Natural killer cell (primary cell): ENCODE measurements at regions not wholly inside any gene's neighbourhood (a gene's known extent, or its start where the extent isn't known, plus 50 kb on each side); places are given as distances from the start of the nearest gene placed in this dataset.
"Not testable (repeated sequence)": the region's sequence is repeated elsewhere in the genome, so short reads cannot be mapped to it uniquely, and the experiment has no call there.

ENCODE experiments used
- ATAC-seq, 3 donors: fragments of 150-1000 bp in 2 of 3; fragments of 200-7000 bp in 1 of 3; cut with Tn5 transposase; 1 replicate in 1 of 3; 2 replicates in 2 of 3; pipeline ENCODE4 v1.10.0; 2021; ENCODE audit warnings: mild to moderate bottlenecking in 2 of 3, moderate library complexity in 2 of 3
- DNase-seq, 2 donors: peaks; one replicate each; pipeline versions ENCODE4 v3.0.0 to v3.0.0-alpha.2; 2013 to 2021; ENCODE audit warnings: mixed read lengths in 1 of 2
- H3K27ac ChIP-seq: one replicate; pipeline ENCODE4 v1.5.1; 2013; ENCODE audit warnings: mild to moderate bottlenecking, low read length
- H3K27me3 ChIP-seq: one replicate; pipeline ENCODE4 v1.6.1; 2013; ENCODE audit warnings: low read length; ENCODE audit not compliant: control insufficient read depth, insufficient read depth
- H3K36me3 ChIP-seq: one replicate; pipeline ENCODE4 v1.6.1; 2013; ENCODE audit warnings: low read length; ENCODE audit not compliant: control insufficient read depth, insufficient read depth
- H3K4me1 ChIP-seq: one replicate; pipeline ENCODE4 v1.6.1; 2013; ENCODE audit warnings: low read length; ENCODE audit not compliant: control insufficient read depth, insufficient read depth
- H3K4me3 ChIP-seq: one replicate; pipeline ENCODE4 v1.5.1; 2013; ENCODE audit warnings: low read length
- H3K9me3 ChIP-seq: one replicate; pipeline ENCODE4 v1.6.1; 2013; ENCODE audit warnings: low read length; ENCODE audit not compliant: control insufficient read depth, insufficient read depth
- H3K27ac Mint-ChIP-seq, 2 donors: one replicate each; pipeline ENCODE4 v1.8.0; 2022; ENCODE audit warnings: mild to moderate bottlenecking in 2 of 2, mixed read lengths in 2 of 2, moderate library complexity in 1 of 2
- H3K27me3 Mint-ChIP-seq, 2 donors: one replicate each; pipeline ENCODE4 v1.8.0; 2022; ENCODE audit warnings: low read depth in 2 of 2, mixed read lengths in 2 of 2
- H3K36me3 Mint-ChIP-seq: one replicate; pipeline ENCODE4 v1.8.0; 2022; ENCODE audit warnings: mixed read lengths
- H3K4me1 Mint-ChIP-seq, 2 donors: one replicate each; pipeline ENCODE4 v1.8.0; 2022; ENCODE audit warnings: mixed read lengths in 2 of 2
- H3K4me3 Mint-ChIP-seq: one replicate; pipeline ENCODE4 v1.8.0; 2022; ENCODE audit warnings: mild to moderate bottlenecking, moderate library complexity, mixed read lengths
- H3K9me3 Mint-ChIP-seq, 2 donors: one replicate each; pipeline ENCODE4 v1.8.0; 2022; ENCODE audit warnings: mixed read lengths in 2 of 2
- WGBS: methylation state at CpG from one replicate; pipeline ENCODE4 v1.1.7; 2013; ENCODE audit warnings: missing lambda C conversion rate; ENCODE audit not compliant: insufficient coverage; 5-methylcytosine and 5-hydroxymethylcytosine counted together
- intact Hi-C: fragments of 100-400 bp; cut with micrococcal nuclease; formaldehyde crosslinking; loops from one replicate; pipeline ENCODE4 v1.14.2; 2022
- TF ChIP-seq, protein P1 (sequence below): fragments of 200-600 bp; IDR thresholded peaks from one replicate; pipeline ENCODE4 v1.8.0; 2022; ENCODE audit warnings: antibody characterized with exemption

DNA sequence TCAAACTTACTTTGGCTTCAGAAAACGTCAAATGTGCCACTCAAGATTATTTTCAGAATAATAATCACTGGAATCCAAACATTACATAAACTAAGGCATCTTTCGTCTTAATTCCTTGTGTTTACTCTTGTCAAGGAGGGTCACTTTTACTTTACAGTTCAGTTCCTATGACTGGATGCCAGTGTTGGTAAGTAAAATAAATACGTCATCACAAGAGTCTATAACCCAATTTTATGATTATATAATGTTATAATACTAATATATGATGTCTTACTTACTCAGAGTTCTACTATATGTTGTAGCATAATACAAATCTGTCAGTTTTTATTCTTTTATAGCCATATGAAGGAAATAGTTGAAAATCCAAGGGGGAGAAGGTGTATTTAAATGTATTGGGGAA, 123.8 kb downstream of the GPR85 start:
- WGBS: 88% methylated on average over 2 of the region's 3 CpGs
- Histone ChIP-seq H3K4me1 (no peaks in the 10 kb centered on the region), H3K27me3 (peaks cover 4% of the 10 kb centered on the region), H3K4me3 (no peak overlapping the region), H3K27ac (no peak overlapping the region), H3K9me3 (no peaks in the 10 kb centered on the region), H3K36me3 (no peaks in the 10 kb centered on the region)
- ATAC-seq: no peak
- TF ChIP-seq, protein P1, sequence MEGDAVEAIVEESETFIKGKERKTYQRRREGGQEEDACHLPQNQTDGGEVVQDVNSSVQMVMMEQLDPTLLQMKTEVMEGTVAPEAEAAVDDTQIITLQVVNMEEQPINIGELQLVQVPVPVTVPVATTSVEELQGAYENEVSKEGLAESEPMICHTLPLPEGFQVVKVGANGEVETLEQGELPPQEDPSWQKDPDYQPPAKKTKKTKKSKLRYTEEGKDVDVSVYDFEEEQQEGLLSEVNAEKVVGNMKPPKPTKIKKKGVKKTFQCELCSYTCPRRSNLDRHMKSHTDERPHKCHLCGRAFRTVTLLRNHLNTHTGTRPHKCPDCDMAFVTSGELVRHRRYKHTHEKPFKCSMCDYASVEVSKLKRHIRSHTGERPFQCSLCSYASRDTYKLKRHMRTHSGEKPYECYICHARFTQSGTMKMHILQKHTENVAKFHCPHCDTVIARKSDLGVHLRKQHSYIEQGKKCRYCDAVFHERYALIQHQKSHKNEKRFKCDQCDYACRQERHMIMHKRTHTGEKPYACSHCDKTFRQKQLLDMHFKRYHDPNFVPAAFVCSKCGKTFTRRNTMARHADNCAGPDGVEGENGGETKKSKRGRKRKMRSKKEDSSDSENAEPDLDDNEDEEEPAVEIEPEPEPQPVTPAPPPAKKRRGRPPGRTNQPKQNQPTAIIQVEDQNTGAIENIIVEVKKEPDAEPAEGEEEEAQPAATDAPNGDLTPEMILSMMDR: no peak
- intact Hi-C loops: no loop called here
- H3K9me3 Mint-ChIP-seq: no peaks in the 10 kb centered on the region
- H3K27me3 Mint-ChIP-seq: peaks cover 3 to 32% of the 10 kb centered on the region in 2 donors
- no peak for DNase-seq
- H3K36me3 Mint-ChIP-seq: no peaks in the 10 kb centered on the region
- no peaks in the 10 kb centered on the region for H3K4me1 Mint-ChIP-seq
- no peak overlapping the region for H3K4me3 Mint-ChIP-seq
- no peak overlapping the region for H3K27ac Mint-ChIP-seq

DNA sequence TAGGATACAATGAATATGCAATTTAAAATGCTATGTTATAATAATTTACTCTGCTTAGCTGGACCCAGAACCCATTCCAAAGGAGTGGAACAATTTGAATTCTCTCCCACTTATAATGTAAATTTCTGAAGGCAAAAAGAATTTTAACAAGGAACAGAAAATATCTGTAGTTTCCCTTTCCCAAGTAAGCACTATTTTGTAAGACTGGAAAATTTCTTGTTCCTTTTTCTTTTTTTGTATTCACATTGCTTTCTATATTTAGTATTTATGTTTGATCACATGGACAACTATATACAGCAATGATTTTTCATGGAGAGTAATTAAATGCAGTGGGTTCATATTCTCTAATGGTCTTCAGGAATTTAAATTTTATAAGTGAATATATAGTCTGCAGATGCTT, 127.4 kb downstream of the GPR85 start:
- Mint-ChIP-seq H3K36me3 (no peaks in the 10 kb centered on the region), H3K4me1 (no peaks in the 10 kb centered on the region), H3K27ac (no peak overlapping the region), H3K9me3 (no peaks in the 10 kb centered on the region), H3K4me3 (no peak overlapping the region), H3K27me3 (peaks cover 22 to 39% of the 10 kb centered on the region in 2 donors)
- Histone ChIP-seq H3K9me3 (no peaks in the 10 kb centered on the region), H3K27ac (no peak overlapping the region), H3K4me1 (no peaks in the 10 kb centered on the region), H3K36me3 (no peaks in the 10 kb centered on the region), H3K4me3 (no peak overlapping the region), H3K27me3 (peaks cover 10% of the 10 kb centered on the region)
- ATAC-seq (no peak), DNase-seq (no peak)
- TF ChIP-seq, protein P1: no peak
- intact Hi-C loops: no loop called here

DNA sequence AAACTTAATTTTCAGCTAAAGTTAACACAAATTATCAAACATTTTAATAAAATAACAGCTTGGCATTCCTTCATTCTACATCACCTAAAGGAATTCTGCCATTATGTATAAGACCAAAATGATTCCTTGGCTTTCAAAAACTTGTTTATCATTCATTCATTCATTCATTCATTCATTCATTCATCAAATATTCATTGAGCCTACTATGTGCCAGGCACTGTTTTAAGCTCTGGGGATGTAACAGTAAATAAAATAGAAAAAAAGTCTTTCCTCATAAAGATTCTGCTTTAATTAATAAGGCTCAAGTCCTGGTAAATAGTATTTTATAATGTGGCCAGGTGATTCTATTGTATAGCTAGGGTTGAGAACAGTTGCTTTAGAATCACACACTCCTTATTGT, 127.9 kb downstream of the GPR85 start:
- Mint-ChIP-seq H3K27me3 (peaks cover 25 to 39% of the 10 kb centered on the region in 2 donors), H3K27ac (no peak overlapping the region), H3K9me3 (no peaks in the 10 kb centered on the region), H3K4me3 (no peak overlapping the region), H3K4me1 (no peaks in the 10 kb centered on the region), H3K36me3 (no peaks in the 10 kb centered on the region)
- Histone ChIP-seq H3K9me3 (no peaks in the 10 kb centered on the region), H3K27me3 (peaks cover 10% of the 10 kb centered on the region), H3K36me3 (no peaks in the 10 kb centered on the region), H3K27ac (no peak overlapping the region), H3K4me3 (no peak overlapping the region), H3K4me1 (no peaks in the 10 kb centered on the region)
- ATAC-seq (no peak), DNase-seq (no peak)
- intact Hi-C loops: no loop called here
- TF ChIP-seq, protein P1: no peak

DNA sequence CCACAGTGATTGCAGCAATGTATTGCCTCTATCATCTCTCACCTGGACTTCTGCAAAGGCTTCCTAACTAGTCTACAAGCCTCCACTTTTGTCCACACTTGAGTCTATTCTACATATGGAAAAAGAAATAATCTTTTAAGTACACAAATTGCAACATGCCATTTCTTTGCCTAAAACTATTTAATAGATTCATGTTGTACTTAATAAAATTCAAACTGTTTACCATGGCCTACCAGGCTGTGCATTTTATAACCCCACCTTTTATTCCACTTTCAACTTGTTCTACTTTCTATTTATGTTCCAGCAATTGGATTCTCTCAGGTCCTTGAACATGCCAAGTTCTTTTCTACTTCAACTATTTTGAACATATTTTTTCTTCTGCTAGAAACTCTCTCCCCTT, 128.7 kb downstream of the GPR85 start:
- no peak overlapping the region for H3K27ac Mint-ChIP-seq
- Histone ChIP-seq H3K27ac (no peak overlapping the region), H3K4me3 (no peak overlapping the region), H3K27me3 (peaks cover 10% of the 10 kb centered on the region), H3K9me3 (no peaks in the 10 kb centered on the region), H3K4me1 (no peaks in the 10 kb centered on the region), H3K36me3 (no peaks in the 10 kb centered on the region)
- TF ChIP-seq, protein P1: no peak
- no peak overlapping the region for H3K4me3 Mint-ChIP-seq
- no peak for DNase-seq
- ATAC-seq: no peak
- H3K9me3 Mint-ChIP-seq: no peaks in the 10 kb centered on the region
- peaks cover 25 to 39% of the 10 kb centered on the region in 2 donors for H3K27me3 Mint-ChIP-seq
- intact Hi-C loops: no loop called here
- no peaks in the 10 kb centered on the region for H3K36me3 Mint-ChIP-seq
- H3K4me1 Mint-ChIP-seq: no peaks in the 10 kb centered on the region

DNA sequence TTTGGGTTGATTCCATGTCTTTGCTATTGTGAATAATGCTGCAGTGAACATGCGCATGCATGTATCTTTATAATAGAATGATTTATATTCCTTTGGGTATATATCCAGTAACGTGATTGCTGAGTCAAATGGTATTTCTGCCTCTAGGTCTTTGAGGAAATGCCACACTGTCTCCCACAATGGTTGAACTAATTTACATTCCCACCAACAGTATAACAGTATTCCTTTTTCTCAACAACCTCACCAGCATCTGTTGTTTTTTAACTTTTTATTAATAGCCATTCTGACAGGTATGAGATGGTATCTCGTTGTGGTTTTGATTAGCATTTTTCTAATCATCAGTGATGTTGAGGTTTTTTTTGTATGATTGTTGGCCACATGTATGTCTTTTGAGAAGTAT, 133.6 kb downstream of the GPR85 start:
- DNase-seq, H3K27ac Mint-ChIP-seq, intact Hi-C loops, H3K36me3 Mint-ChIP-seq, ATAC-seq, H3K4me3 Mint-ChIP-seq, H3K9me3 ChIP-seq, H3K27ac ChIP-seq, H3K36me3 ChIP-seq, H3K9me3 Mint-ChIP-seq, H3K4me3 ChIP-seq, H3K4me1 Mint-ChIP-seq, H3K4me1 ChIP-seq: not testable (repeated sequence)
- peaks cover 49 to 51% of the 10 kb centered on the region in 2 donors for H3K27me3 Mint-ChIP-seq
- WGBS: 61% methylated on average over 3 of the region's 3 CpGs
- peaks cover 17% of the 10 kb centered on the region for H3K27me3 ChIP-seq
